AG09319 (cell line): ENCODE measurements at regions not wholly inside any gene's neighbourhood (a gene's known extent, or its start where the extent isn't known, plus 50 kb on each side); places are given as distances from the start of the nearest gene placed in this dataset.
"Not testable (repeated sequence)": the region's sequence is repeated elsewhere in the genome, so short reads cannot be mapped to it uniquely, and the experiment has no call there.

ENCODE experiments used
- DNase-seq: peaks from one replicate; pipeline ENCODE4 v3.0.0-alpha.2; 2010; ENCODE audit warnings: low read depth; ENCODE audit errors: extremely low read depth
- CTCF ChIP-seq: IDR thresholded peaks from 2 replicates; pipeline ENCODE4 v1.5.1; 2011; ENCODE audit warnings: low read depth, mild to moderate bottlenecking, inconsistent platforms, low read length, moderate library complexity

GRCh38 chr2:188684795-188685194 is 289.4 kb upstream of the COL3A1 start:
- no peak for TF ChIP-seq CTCF
- no peak for DNase-seq

- no peak for TF ChIP-seq CTCF
- DNase-seq, result no peak
These were observed 281.1 kb upstream of the COL3A1 start for GRCh38 chr2:188693111-188693510.

- DNase-seq, result no peak
- TF ChIP-seq CTCF, result no peak
These were observed 280.4 kb upstream of the COL3A1 start for GRCh38 chr2:188693771-188694170.

- peak; percentile 61 for DNase-seq
- TF ChIP-seq CTCF, result no peak
These were observed 278.2 kb upstream of the COL3A1 start for GRCh38 chr2:188695953-188696352.

- DNase-seq, result not testable (repeated sequence)
These were observed 276.0 kb upstream of the COL3A1 start for GRCh38 chr2:188698151-188698550.

- DNase-seq, result no peak
- no peak for TF ChIP-seq CTCF
These were observed 272.3 kb upstream of the COL3A1 start for GRCh38 chr2:188701836-188702235.

GRCh38 chr2:188705191-188705590 is 269.0 kb upstream of the COL3A1 start:
- no peak for TF ChIP-seq CTCF
- no peak for DNase-seq

GRCh38 chr2:188713961-188714360 is 260.2 kb upstream of the COL3A1 start:
- TF ChIP-seq CTCF, result no peak
- DNase-seq, result no peak
